Activated gamma-delta T cell treated with Interleukin-2 at 50 U/mL for 16 hours (primary cell): ENCODE measurements at regions not wholly inside any gene's neighbourhood (a gene's known extent, or its start where the extent isn't known, plus 50 kb on each side); places are given as distances from the start of the nearest gene placed in this dataset.

Source experiments
- DNase-seq: peaks from one replicate; pipeline ENCODE4 v3.0.0-alpha.2; 2020

DNA sequence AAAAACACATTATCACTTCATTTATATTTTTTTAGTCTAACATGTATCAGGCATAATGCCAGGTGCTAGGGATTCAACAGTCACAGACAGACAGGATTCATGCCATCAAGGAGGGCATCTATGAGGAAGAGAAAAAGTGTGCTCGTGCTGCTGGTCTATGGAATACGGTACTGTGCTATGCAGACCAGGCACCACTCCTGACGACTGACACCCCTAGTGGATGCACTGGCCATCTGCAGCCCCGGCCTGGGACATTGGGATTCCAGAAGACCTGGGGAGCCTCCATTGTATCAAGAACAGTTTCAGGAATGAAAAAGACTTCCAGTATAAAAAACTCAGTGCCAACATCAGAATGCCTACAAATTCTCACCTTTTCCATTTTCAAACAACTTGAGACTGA, 94.0 kb downstream of the KLF12 start:
- no peak for DNase-seq

DNA sequence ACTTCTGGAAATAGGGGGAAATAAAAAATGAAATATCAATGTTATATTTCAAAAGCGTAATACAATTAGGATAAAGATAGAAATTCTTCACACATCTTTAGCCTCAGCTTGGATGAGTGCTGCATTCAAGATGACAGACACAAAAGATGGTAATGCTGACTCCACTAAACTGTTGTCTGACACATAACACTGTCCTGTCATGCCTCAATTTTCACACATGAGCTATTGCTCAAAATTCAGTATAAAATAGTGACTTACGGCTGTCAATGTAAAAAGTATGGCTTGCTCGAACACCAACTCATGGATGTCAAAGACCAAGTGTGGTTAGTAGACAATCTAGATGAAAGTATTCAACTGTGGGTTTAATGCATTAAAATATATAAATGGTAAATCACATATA, 94.5 kb downstream of the KLF12 start:
- DNase-seq = no peak

DNA sequence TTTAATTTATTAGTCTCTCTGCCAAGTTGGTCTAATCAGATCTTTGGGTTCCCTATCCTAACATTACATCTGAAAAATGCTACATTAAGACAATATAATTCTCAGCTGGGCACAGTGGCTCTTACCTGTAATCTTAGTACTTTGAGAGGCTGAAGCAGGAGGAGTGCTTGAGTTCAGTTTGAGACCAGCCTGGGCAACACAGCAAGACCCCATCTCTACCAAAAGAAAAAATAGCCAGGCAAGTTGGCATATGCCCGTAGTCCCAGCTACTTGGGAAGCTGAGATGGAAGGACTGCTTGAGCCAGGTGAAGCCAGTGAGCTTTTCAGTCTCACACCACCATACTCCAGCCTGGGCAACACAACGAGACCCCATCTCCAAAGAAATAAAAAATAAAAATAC, 95.0 kb downstream of the KLF12 start:
- DNase-seq = no peak

DNA sequence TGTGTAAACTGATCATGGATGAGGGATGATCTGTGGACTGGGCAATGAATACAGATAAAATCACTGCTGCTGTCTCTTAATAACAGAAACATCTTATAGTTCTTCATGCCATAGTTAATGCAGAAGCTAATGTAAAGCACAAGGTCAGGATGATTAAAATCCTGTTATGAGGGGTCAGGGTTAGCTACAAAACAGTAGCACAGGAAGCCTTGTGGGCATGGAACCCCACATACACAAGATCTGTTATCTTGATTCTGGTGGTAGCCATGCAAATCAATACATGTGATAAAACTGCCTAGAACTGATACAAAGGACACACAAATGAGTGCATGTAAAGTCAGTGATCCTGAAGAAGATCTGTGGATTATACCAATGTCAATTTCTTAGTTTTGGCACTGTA, 96.4 kb downstream of the KLF12 start:
- no peak for DNase-seq

DNA sequence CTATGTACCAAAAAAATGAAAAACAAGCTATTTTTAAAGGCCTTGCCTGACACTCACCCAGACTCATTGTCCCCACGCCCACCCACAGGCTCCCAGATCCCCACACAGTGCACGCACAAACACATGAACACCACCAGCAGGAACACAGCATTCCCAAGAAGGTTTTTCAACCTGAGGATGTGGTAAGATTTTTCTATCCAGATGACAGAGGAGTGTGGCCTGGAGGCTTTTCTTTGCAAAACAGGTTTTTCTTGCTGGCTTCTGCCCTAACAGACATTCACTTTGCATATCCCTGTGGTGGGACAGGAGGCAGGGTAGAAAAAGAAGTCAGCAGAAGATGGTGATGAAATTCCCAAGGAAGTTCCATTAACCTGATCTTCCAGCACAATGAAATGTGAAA, 97.8 kb downstream of the KLF12 start:
- DNase-seq = no peak

DNA sequence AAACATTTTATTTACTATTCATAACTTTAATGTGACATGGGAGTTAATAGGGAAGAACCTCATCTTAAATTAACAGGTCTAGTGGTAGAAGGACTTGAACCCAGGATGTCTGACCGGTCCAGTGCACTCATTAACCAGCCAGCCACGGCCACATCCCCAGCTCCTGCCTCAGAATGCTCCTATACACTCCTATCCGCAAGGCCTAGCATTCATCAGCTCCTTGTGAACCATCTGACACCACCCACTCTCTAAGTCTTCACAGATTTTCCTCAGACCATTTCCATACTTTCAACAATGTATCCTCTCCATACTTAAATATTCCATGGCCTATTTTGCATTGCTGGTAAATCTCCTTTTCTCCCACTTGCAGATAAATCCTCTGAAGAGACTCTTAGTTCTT, 98.3 kb downstream of the KLF12 start:
- no peak for DNase-seq

DNA sequence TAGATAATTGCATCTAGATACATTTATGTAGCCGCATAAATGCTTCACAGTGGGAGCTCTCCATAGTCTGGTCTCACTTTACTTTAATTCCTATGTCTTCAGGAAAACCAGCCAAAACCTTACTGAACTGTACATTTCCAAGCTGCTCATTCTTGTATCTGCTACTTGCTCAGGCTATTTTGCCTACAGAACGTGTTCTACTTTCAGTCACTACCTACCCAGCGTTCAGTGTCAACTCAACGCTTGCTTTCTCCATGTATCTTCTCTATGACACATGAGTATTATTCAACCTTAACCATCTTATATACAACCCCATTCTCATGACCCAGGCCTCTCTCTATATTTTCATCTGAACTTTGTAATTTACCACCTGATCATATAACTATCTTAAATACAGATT, 101.9 kb downstream of the KLF12 start:
- no peak for DNase-seq

DNA sequence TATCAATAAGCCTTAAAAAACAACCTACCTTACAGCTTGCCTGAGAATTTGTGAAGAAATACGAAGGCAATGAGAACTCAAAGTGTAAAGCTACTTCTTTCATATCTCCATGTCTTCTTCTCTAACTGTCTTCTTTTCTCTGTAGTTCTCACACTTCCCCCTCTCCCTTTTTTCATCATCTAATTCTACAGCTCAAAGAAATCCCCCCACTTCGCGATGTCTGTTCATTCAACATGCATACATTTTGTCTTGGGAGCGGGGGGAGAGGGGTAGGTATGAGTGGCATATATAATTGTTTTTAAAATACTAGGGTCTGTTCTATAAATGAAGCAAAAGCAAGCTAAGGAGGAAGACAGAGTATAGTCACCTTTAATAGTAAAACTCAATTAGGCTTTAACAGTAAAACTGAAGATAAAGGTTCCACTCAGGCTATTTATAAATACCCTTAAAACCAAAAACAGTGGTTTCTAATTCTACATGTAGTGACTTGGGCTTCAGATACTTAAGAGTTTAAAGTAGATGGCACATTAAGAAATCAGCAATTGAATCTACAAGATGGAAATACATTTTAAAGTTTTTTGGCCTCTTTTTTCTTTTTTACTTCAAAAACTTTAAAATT, 106.9 kb downstream of the KLF12 start:
- no peak for DNase-seq

DNA sequence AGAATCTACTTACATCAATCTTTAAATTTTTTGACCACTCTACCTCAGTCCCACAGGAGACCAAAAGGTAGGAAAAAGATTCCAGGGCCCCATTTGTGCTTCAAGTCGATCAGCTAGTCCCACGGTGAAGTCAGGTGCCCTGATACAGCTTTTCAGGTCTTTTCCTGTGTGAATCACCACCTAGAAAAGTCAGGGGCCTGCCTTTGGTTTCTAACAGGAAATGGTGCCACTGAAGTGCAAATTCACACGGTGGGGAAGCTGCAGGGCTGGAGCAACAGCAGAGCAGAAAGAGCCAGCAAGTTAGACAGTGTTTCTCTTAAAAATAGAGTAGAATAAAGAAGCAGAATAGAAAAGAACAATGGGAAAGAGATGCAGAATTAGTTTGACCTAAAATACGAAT, 107.5 kb downstream of the KLF12 start:
- DNase-seq = peak; percentile 70

DNA sequence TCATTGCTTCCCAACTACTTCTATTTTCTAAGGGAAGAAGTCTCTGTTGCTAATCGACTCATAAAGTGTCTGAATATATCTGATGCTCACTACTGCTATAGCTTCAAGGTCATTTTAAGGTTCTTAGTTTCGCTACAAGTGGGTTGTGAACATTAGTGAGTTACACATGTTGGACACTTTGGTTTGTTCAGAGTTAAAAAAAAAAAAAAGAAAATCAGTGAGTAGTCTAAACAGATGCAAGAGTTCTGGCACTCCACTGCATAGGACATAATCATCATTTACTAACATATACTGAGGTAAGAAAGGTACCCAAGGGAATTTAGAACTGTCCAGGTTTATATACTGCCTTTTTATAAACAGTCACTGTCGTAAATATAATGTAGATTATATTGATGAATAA, 108.8 kb downstream of the KLF12 start:
- no peak for DNase-seq

DNA sequence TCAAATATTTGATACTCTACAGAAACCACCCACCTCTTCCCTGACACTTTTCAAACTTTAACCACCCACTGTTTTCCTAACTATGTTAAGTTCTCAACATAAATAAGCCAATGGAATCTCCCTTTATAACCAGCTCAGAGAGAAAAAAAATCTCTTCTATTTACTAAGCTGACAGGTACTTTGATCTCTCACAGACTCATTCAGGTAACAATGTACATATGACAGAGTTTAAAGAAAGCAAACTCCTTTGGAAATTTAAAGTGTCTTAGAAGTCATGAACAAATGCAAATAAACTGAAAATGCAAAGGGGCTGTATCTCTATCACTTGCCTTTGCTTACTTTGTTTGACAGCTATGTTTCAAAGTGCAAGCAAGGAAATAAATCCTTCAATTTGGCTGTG, 109.3 kb downstream of the KLF12 start:
- no peak for DNase-seq

DNA sequence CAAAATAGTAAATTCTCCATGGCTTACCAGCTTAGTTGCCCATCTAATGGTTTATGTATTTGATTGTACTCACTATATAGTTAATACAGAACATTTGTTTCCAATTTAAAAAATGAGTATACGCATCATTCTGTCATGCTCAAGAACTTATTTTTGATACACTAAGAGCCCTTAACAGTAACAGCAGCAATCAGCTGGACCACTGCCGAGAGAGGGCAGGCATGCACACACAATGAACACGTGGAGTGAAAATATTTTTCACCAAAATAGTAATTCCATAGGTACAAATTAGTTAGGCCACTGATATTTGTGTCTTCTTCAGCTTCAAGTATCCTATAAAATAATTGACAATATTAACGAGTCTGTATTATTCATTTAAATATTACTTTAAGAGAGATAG, 109.9 kb downstream of the KLF12 start:
- DNase-seq = no peak

DNA sequence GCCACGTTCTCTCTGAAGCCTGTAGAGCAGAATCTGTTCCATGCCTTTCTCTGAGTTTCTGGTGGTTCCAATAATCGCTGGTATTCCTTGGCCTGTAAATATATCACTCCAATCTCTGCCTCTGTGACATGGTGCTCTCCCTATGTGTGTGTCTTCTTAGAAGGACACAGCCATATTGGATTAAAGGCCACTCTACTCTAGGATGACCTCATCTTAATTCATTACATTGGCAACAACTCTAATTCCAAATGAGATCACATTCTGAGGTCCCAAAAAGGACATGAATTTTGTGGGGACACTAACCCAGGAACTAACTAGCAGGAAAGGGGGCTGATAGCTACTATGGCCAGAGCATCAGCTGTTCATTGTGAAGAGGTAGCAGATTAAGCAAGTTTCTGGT, 110.7 kb downstream of the KLF12 start:
- no peak for DNase-seq

DNA sequence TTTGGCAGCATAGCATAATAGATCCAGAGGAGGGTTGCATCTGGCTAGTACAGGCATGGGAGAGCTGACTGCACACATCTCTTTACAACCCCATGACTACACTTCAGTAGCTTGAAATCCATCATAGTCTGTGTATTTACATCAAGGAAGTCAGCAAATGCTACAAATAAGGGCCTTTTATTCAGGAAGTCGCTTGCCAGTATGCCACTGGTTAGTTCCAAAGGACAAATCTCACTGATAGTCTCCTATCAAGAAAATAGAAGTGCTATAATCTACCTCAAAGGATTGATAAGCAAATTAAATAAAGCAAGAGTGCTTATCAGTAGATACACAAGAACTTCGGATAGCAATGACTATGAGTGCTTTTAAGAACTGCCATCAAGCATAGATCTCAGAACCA, 112.7 kb downstream of the KLF12 start:
- DNase-seq = no peak

DNA sequence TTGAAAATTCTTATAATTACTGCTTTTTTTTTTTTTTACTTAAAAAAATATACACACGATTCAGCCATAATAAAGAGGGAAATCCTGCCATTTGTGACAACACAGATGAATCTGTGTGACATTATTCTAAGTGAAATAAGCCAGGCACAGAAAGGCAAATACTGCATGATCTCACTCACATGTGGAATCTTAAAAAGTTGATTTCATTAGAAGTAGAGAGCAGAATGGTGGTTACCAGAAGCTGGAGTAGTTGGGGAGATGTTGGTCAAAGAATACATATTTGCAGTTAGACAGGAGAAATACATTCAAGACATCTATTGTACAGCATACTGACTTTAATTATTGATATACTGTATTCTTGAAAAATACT, 116.2 kb downstream of the KLF12 start:
- DNase-seq = no peak

DNA sequence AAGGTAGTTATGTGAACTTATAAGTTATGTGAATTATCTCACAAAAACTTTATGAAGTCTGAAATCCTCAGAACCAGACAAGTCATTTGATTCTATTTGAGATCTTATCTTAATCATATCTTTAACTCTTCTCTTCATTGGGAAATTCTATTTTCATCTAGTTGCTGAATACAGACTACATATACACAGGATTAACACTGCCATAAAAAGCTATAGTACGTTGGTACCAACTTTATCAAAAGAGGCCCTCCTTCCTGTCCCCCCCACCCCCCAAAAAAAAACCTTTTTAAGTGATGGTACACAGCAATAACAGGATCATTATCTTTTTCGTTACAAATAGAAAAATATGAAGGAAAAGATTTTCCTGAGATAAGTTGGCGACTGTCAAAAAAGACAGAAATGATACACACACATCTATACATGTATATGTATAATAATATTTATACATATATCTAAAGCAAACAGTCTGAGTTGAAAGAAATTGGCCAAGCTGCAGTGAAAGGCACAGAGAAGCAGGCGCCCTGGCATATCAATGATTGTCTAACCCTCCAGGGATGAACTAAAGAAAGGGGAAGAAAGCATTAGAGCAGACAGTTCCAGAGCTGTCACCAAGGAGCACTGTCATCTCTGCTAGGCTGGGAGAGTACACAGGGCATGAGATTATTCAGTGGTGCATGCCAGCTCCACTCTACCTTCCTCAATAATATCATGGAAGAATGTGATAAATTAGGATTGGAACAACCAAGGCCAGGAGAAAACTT, 116.7 kb downstream of the KLF12 start:
- no peak for DNase-seq

DNA sequence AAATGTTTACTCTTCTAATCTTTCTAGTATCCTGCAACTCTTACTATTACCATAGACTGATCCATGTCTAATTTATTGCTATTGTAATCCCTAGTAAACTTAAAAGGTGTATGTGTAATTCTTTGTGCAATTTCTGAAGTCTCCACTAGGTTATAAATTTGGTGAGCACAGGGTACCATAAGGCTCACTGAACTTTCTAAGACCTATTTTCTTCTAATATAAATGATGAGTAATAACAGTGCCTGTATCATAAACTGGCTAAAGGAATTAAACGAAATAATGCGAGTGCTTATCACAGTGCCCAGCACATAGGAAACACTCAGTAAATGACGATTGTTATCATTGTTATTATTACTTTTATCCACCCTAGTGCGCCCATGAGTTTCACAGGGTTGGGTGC, 119.1 kb downstream of the KLF12 start:
- DNase-seq = no peak

DNA sequence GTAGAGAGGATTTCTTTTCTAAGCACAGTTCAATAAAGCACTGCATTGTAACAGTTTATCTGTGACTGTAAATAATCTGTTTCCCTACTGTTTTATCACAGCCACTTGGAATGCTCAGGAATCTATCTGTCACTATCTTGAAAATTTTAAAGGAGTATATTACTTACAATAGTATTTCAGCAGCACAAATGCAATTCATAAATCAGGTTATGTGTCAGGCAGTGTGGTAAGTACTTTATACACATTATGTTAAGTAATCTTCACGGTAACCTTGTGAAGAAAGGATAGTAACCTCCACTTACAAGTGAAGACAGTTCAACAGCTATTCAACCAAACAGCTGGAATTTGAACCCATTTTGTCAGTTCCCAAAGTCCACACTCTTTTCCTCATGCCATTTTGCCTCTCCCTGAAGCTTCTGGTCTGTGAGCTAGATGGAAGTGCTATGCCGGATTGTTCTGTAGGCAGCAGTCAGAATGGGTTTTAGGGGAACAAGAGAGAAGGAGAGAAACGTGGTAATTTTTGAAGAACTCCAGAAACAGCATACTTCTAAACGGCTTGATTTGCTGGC, 125.0 kb downstream of the KLF12 start:
- no peak for DNase-seq

DNA sequence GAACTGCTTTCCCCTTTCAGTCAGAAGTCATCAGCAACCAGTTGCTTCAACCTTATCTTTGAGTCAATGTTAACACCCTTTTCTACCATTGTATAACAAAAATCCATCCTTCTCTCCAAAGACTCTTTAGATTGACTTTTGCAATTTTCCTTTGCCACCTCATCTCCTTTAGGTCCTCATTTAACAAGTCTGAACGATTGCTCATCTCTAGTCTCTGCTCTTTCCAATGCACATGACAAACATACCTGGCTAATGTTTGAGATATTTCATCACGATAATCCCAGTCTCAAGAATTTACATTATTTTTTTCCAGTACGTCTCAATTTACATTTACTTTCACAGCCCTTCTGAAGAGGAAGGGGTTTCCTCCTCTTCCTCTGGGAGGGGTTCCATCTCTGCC, 127.5 kb downstream of the KLF12 start:
- DNase-seq = no peak

DNA sequence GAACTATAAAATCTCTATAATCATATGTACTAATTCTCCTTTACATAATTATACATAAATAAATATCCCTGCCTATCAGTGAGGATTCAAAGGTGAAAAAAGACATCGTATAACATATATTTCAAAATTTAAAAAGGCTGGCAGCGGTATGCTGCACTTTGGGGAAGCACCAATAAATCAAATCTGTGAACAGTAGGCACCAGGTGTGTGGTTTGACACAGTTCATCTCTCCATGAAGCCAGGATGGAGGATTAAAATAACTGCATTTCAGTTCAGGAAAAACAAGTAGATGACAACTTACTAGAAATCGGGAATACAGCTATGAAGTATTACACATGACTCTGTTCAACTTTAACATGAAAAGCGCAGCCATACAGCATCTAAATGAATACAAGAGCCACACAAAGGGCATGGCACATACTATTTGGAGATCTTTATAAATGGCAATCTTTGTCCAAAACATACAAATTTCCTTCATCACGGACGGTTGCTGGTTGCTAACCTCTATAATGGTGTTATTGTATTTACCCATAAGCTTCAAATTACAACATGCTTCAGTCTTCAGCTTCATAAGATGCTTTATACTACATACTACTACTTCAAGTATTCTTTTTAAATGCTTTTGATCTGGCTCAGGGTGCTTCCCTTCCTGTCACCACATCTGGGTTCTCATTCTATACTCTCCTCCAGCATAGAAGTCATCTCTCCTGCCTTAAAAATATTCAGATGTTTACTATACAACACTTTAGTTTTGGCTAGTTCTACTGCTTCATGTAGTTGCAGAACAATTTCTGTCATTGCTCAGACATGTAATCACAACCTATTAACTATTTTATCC, 128.7 kb downstream of the KLF12 start:
- DNase-seq = no peak

DNA sequence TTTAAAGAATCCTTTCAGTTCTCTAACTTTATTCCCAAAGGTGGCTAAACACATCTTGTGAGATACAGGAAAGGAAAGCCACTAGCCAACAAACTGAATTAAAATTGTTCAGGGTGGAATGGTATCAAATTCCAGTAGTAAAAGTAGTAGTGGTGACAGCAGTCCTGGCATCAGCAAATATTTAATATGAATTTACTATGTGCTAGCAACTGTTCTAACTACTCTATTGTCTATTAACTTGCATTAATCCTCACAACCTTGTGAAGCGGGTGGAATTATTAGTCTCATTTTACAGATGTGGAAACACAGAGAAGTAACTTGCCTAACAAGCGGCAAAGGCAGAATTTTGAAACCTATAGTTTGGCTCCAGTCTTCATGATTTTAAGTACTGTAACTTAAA, 130.1 kb downstream of the KLF12 start:
- no peak for DNase-seq

DNA sequence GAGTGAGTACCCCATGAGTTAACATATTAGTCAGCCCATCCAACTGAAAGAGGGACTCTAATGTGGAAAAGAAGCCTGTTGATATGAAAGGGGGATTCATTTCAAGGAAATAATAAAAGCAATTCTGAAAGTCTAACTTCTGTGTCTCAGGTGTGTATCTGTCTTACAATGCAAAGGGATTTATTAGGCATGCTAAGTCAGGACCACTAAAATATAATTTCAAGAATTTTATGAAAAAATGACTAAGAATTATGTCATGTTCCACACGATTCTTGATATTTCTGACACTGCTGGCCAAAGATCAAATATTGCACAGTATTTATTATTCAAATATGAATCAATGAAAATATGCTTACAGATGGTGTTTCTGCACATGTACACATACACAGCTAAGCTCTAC, 130.8 kb downstream of the KLF12 start:
- no peak for DNase-seq

DNA sequence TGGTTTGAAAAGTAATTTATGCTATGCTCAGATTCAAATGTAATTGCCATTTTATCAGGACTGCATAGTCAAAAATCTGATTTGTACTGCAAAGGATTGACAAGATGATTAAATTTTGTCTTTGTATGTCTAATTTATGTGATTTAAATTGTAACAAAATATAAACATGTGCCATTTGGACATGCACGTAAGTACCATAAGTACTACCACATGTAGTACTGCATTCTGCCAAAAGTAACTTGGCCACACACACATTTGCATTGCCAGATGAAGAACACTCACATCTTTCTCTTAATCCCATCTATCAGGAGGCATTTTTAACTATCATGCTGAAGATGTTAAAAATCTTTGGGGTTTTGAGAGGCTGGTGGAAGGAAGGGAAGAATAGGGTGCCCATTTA, 133.3 kb downstream of the KLF12 start:
- no peak for DNase-seq

DNA sequence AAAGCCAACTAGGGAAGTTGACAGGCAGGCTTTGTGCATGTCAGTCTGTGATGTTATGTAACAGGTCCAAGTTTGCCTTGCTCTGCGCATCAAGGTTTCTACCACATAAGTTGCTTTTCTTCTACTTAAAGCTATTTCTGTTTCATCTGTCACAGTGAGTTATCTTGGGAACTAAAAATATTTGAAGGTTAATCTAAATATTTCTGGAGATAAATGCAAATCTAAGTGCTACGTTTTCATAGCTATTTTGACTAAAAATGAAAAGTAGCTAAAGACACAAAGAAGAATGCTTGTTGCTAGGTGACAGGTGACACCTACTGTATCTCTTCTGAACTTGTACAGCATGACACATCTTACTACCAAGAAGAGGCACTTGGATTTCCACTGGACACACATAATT, 135.6 kb downstream of the KLF12 start:
- no peak for DNase-seq
